ENCODE measurements at regions not wholly inside any gene's neighbourhood (a gene's known extent, or its start where the extent isn't known, plus 50 kb on each side); places are given as distances from the start of the nearest gene placed in this dataset.

DNA sequence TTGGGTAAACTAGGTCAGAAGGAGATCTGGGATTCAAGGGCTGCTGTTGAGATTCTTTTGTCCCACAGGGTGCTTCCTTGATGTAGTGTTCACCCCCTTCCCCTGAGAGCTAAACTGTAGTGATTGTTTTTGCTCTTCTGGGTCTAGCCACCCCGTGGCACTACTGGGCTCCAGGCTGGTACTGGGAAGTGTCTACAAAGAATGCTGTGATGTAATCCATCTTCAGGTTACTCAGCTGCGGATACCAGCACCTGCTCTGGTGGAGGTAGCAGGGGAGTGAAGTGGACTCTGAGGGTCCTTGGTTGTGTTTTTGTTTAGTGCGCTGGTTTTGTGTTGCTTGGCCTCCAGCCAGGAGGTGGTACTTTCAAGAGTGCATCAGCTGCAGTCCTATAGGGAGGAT is 365.5 kb downstream of the ZNF674 start:
- Histone ChIP-seq H4K5ac (ENCODE audit: insufficient read length, low read depth, low read length) (no peak overlapping the region), H2BK12ac (ENCODE audit: insufficient read length, low read depth, low read length) (no peak overlapping the region), H3K23ac (ENCODE audit: insufficient read length, low read depth, low read length) (no peak overlapping the region), H2AK5ac (ENCODE audit: insufficient read length, low read length) (no peak overlapping the region), H3K27ac (ENCODE audit: insufficient read length, low read depth, low read length) (no peak overlapping the region), H3K9ac (ENCODE audit: extremely low read depth, insufficient read length, low read length) (no peak overlapping the region), H3K79me2 (ENCODE audit: insufficient read depth, low read length) (no peaks in the 10 kb centered on the region), H3K4ac (ENCODE audit: low read depth, low read length) (no peak overlapping the region), H2BK20ac (ENCODE audit: low read depth, low read length, poor library complexity, severe bottlenecking) (no peak overlapping the region), H3K56ac (ENCODE audit: insufficient read length, low read depth, low read length) (no peak overlapping the region), H2BK120ac (ENCODE audit: low read depth, low read length, poor library complexity, severe bottlenecking) (no peak overlapping the region), H2BK5ac (ENCODE audit: insufficient read length, low read length) (no peak overlapping the region), H3K14ac (ENCODE audit: insufficient read depth, low read length) (no peak overlapping the region), H4K20me1 (ENCODE audit: control insufficient read depth, insufficient read depth, insufficient read length) (no peaks in the 10 kb centered on the region), H4K8ac (replicated peaks; ENCODE audit: insufficient read length, low read depth, low read length) (no peak overlapping the region), H3K4me2 (ENCODE audit: insufficient read depth, insufficient read length, low read length) (no peak overlapping the region), H2BK15ac (ENCODE audit: low read depth, low read length) (no peak overlapping the region), H3T11ph (ENCODE audit: low read length) (no peak overlapping the region), H3K79me1 (ENCODE audit: insufficient read depth, low read depth, low read length, poor library complexity, severe bottlenecking) (no peaks in the 10 kb centered on the region), H4K91ac (ENCODE audit: insufficient read length, low read depth, low read length) (no peak overlapping the region), H2AFZ (ENCODE audit: low read length) (no peak overlapping the region), H3K18ac (ENCODE audit: insufficient read length, low read depth, low read length) (no peak overlapping the region), H3K4me1 (ENCODE audit: insufficient read depth, low read length) (no peaks in the 10 kb centered on the region), H3K27me3 (ENCODE audit: insufficient read depth, low read length) (no peaks in the 10 kb centered on the region), H3K9me3 (ENCODE audit: control insufficient read depth, low read depth, low read length) (no peaks in the 10 kb centered on the region), H3K23me2 (ENCODE audit: insufficient read length, low read depth, low read length, poor library complexity, severe bottlenecking) (no peaks in the 10 kb centered on the region)
- Mint-ChIP-seq H3K4me1 (0 out of 4 replicates have a peak, but pooled peaks cover 0 to 6% of the 10 kb centered on the region in 2 experiments), H3K9me3 (peaks cover 65 to 69% of the 10 kb centered on the region in 2 experiments), H3K27ac (no peak overlapping the region), H3K27me3 (ENCODE audit: low read depth) (no peaks in the 10 kb centered on the region), H3K4me3 (no peak overlapping the region), H3K36me3 (ENCODE audit: insufficient read depth in 1 of 3, low read depth in 3 of 3) (peaks cover 0 to 5% (median 3%) of the 10 kb centered on the region in 3 experiments; a peak in 4 of 7 replicates)
- WGBS (ENCODE audit: extremely low coverage, insufficient read length, low lambda C conversion rate): no CpG with 5 or more reads among the region's 3 CpGs
- TF ChIP-seq, protein P1, sequence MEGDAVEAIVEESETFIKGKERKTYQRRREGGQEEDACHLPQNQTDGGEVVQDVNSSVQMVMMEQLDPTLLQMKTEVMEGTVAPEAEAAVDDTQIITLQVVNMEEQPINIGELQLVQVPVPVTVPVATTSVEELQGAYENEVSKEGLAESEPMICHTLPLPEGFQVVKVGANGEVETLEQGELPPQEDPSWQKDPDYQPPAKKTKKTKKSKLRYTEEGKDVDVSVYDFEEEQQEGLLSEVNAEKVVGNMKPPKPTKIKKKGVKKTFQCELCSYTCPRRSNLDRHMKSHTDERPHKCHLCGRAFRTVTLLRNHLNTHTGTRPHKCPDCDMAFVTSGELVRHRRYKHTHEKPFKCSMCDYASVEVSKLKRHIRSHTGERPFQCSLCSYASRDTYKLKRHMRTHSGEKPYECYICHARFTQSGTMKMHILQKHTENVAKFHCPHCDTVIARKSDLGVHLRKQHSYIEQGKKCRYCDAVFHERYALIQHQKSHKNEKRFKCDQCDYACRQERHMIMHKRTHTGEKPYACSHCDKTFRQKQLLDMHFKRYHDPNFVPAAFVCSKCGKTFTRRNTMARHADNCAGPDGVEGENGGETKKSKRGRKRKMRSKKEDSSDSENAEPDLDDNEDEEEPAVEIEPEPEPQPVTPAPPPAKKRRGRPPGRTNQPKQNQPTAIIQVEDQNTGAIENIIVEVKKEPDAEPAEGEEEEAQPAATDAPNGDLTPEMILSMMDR (conservative IDR thresholded peaks at IDR 0.05): no peak
- DNase-seq: no peak
